Heart left ventricle (tissue), 16 donors: ENCODE measurements at regions not wholly inside any gene's neighbourhood (a gene's known extent, or its start where the extent isn't known, plus 50 kb on each side); places are given as distances from the start of the nearest gene placed in this dataset.
"Not testable (repeated sequence)": the region's sequence is repeated elsewhere in the genome, so short reads cannot be mapped to it uniquely, and the experiment has no call there.

Experiments used
- ATAC-seq, 4 donors: fragments of 200-7000 bp; cut with Tn5 transposase; one replicate each; pipeline ENCODE4 v1.9.1; 2020 to 2022; ENCODE audit warnings: moderate library complexity in 4 of 4, mild to moderate bottlenecking in 3 of 4, moderate number of reproducible peaks in 1 of 4
- DNase-seq, 5 donors: peaks; one replicate each; pipeline ENCODE4 v3.0.0-alpha.2; 2020
- H3K27ac ChIP-seq, 12 donors: fragments of 200-600 bp; sonication (generic) in 4 of 12; one replicate each; pipeline versions ENCODE4 v1.5.0 to v1.8.0; 2016 to 2022; ENCODE audit warnings: mild to moderate bottlenecking in 2 of 12
- H3K27me3 ChIP-seq, 9 donors: fragments of 200-600 bp; sonication (generic) in 2 of 9; one replicate each; pipeline versions ENCODE4 v1.5.1 to v1.8.0; 2016 to 2022; ENCODE audit warnings: mild to moderate bottlenecking in 3 of 9
- H3K36me3 ChIP-seq, 9 donors: fragments of 200-600 bp; sonication (generic) in 2 of 9; one replicate each; pipeline versions ENCODE4 v1.5.0 to v1.8.0; 2018 to 2022; ENCODE audit warnings: mild to moderate bottlenecking in 2 of 9
- H3K4me1 ChIP-seq, 12 donors: fragments of 200-600 bp; sonication (generic) in 4 of 12; one replicate each; pipeline versions ENCODE4 v1.5.0 to v1.8.0; 2016 to 2022; ENCODE audit warnings: mild to moderate bottlenecking in 3 of 12
- H3K4me3 ChIP-seq, 12 donors: fragments of 200-600 bp; sonication (generic) in 4 of 12; one replicate each; pipeline versions ENCODE4 v1.5.0 to v1.8.0; 2017 to 2022; ENCODE audit warnings: mild to moderate bottlenecking in 9 of 12, moderate library complexity in 4 of 12
- H3K9me3 ChIP-seq, 12 donors: fragments of 200-600 bp; sonication (generic) in 4 of 12; one replicate each; pipeline versions ENCODE4 v1.5.0 to v1.8.0; 2016 to 2022; ENCODE audit warnings: mild to moderate bottlenecking in 1 of 12
- CTCF ChIP-seq, 12 donors: fragments of 200-600 bp; sonication (generic) in 4 of 12; IDR thresholded peaks; one replicate each; pipeline versions ENCODE4 v1.5.0 to v1.8.0; 2018 to 2022; ENCODE audit warnings: antibody characterized with exemption in 12 of 12, mild to moderate bottlenecking in 5 of 12
- POLR2A ChIP-seq, 2 donors: fragments of 450-650 bp; IDR thresholded peaks; one replicate each; pipeline ENCODE4 v1.6.1; 2017; ENCODE audit warnings: antibody characterized with exemption in 2 of 2, mild to moderate bottlenecking in 2 of 2, moderate library complexity in 2 of 2
- WGBS, 4 donors: extraction: QIAGEN DNeasy Blood & Tissue Kit in 2 of 4; methylation state at CpG; one replicate each; pipeline versions ENCODE4 v1.1.5 to v1.1.7; 2013 to 2018; 5-methylcytosine and 5-hydroxymethylcytosine counted together
- intact Hi-C, 10 donors: fragments of 100-400 bp; cut with DNase I; formaldehyde crosslinking; loops; one replicate each; pipeline versions ENCODE4 v1.11.1 to v1.14.2; 2022
- donor health status: ischemic (EF 13 %, LVEDD 7.1; RV severe dilation, severe dysfunction).
- donor health status: healthy with polysubstance abuse.
- donor health status: DM: no; HTN: yes; CAD: no.
- donor health status: DM: no; HTN: no; CAD: no.
- donor health status: ischemic (EF 25% LVEDD 6.9; RV normal size, moderate dysfunction).
- donor health status: ischemic (EF 25% LVEDD 5.7; RV mildly dilated, moderate dysfunction).
- donor health status: healthy.
- donor health status: DM: yes; HTN: yes; CAD: no.
- donor health status: ischemic (EF 35%, LVEDD 5.7; RV mildly dilated, moderate dysfunction).
- donor health status: nonischemic (EF 11% LVEDD 7.7; RV severe dilation, severe dysfunction).
- donor health status: DM: yes; HTN: yes; CAD: no.
- donor health status: PGD.
- donor health status: ischemic (EF 29% LVEDD 5.4; RV normal size, mild dysfunction).
- donor health status: nonischemic (EF 23%, LVEDD 6.1; RV moderate dilation, normal function).

GRCh38 chr18:46222093-46222492 lies 117.9 kb downstream of the HAUS1 start:
- Histone ChIP-seq H3K9me3 (no peaks in the 10 kb centered on the region), H3K36me3 (peaks cover 0 to 11% (median 3%) of the 10 kb centered on the region in 9 donors), H3K4me3 (no peak overlapping the region), H3K4me1 (peaks cover 0 to 40% (median 24%) of the 10 kb centered on the region in 12 donors), H3K27me3 (no peaks in the 10 kb centered on the region), H3K27ac (peak overlapping the region in 3 of 12 donors; percentile 2 to 34 (median 19))
- TF ChIP-seq CTCF (IDR thresholded peaks at IDR 0.05) (no peak), POLR2A (IDR thresholded peaks at IDR 0.05) (no peak)
- peak in 1 of 4 donors; percentile 14 for ATAC-seq
- WGBS, 4 donors = 84 to 98% (median 91%) methylated on average over 3 of the region's 3 CpGs
- no peak for DNase-seq
- intact Hi-C loops = no loop called here

GRCh38 chr18:46222710-46223360 lies 118.7 kb downstream of the HAUS1 start:
- H3K9me3 ChIP-seq = no peaks in the 10 kb centered on the region
- ATAC-seq (no peak), DNase-seq (no peak)
- no peak overlapping the region for H3K4me3 ChIP-seq
- no peak for TF ChIP-seq CTCF (IDR thresholded peaks at IDR 0.05)
- TF ChIP-seq POLR2A (IDR thresholded peaks at IDR 0.05) = no peak
- H3K36me3 ChIP-seq = peaks cover 0 to 9% (median 0%) of the 10 kb centered on the region in 9 donors
- H3K27ac ChIP-seq = peak overlapping the region in 4 of 12 donors; percentile 2 to 34 (median 16)
- peaks cover 0 to 38% (median 24%) of the 10 kb centered on the region in 12 donors for H3K4me1 ChIP-seq
- WGBS, 4 donors = 61 to 68% (median 66%) methylated on average over 8 of the region's 8 CpGs
- no peaks in the 10 kb centered on the region for H3K27me3 ChIP-seq
- intact Hi-C loops = no loop called here

- no peak for TF ChIP-seq CTCF (IDR thresholded peaks at IDR 0.05)
- TF ChIP-seq POLR2A (IDR thresholded peaks at IDR 0.05) = no peak
- Histone ChIP-seq H3K9me3 (no peaks in the 10 kb centered on the region), H3K27ac (peak overlapping the region in 1 of 12 donors; percentile 3), H3K36me3 (peaks cover 0 to 4% (median 0%) of the 10 kb centered on the region in 9 donors), H3K4me1 (peaks cover 0 to 38% (median 24%) of the 10 kb centered on the region in 12 donors), H3K4me3 (no peak overlapping the region), H3K27me3 (no peaks in the 10 kb centered on the region)
- ATAC-seq = no peak
- no peak for DNase-seq
- WGBS, 4 donors = 55 to 59% (median 58%) methylated on average over 2 of the region's 2 CpGs
- intact Hi-C loops = no loop called here
These were observed 120.1 kb downstream of the HAUS1 start for GRCh38 chr18:46224181-46224775.

- Histone ChIP-seq H3K4me3 (no peak overlapping the region), H3K9me3 (no peaks in the 10 kb centered on the region), H3K4me1 (peaks cover 0 to 43% (median 22%) of the 10 kb centered on the region in 12 donors), H3K27ac (no peak overlapping the region), H3K27me3 (no peaks in the 10 kb centered on the region), H3K36me3 (peaks cover 0 to 3% (median 0%) of the 10 kb centered on the region in 9 donors)
- DNase-seq (no peak), ATAC-seq (no peak)
- TF ChIP-seq POLR2A (IDR thresholded peaks at IDR 0.05) = no peak
- no peak for TF ChIP-seq CTCF (IDR thresholded peaks at IDR 0.05)
- 90 to 100% (median 94%) methylated on average over 1 of the region's 1 CpG for WGBS, 4 donors
- intact Hi-C loops = no loop called here
These were observed 122.3 kb downstream of the HAUS1 start for GRCh38 chr18:46226461-46226860.

GRCh38 chr18:46229641-46230040 lies 125.5 kb downstream of the HAUS1 start:
- intact Hi-C loops, H3K27me3 ChIP-seq, DNase-seq, H3K27ac ChIP-seq, ATAC-seq, H3K36me3 ChIP-seq, H3K4me3 ChIP-seq, H3K9me3 ChIP-seq: not testable (repeated sequence)
- WGBS, 4 donors = 87 to 95% (median 90%) methylated on average over 11 of the region's 11 CpGs
- H3K4me1 ChIP-seq = peaks cover 0 to 14% (median 2%) of the 10 kb centered on the region in 12 donors
